GM12891 (cell line): ENCODE measurements at regions not wholly inside any gene's neighbourhood (a gene's known extent, or its start where the extent isn't known, plus 50 kb on each side); places are given as distances from the start of the nearest gene placed in this dataset.

Experiments used
- PAX5 ChIP-seq: IDR thresholded peaks from 2 replicates; pipeline ENCODE4 v1.6.1; 2011; ENCODE audit warnings: low read length, moderate library complexity, mild to moderate bottlenecking; ENCODE audit not compliant: insufficient read depth, severe bottlenecking
- POLR2A ChIP-seq: IDR thresholded peaks from 2 replicates; pipeline ENCODE4 v1.6.1; 2011; ENCODE audit warnings: low read depth, low read length, control low read depth
- POLR2AphosphoS5 ChIP-seq: IDR thresholded peaks from 2 replicates; pipeline ENCODE4 v1.6.1; 2011; ENCODE audit warnings: low read depth, low read length, control low read depth
- SPI1 ChIP-seq: IDR thresholded peaks from 2 replicates; pipeline ENCODE4 v1.6.1; 2011; ENCODE audit warnings: low read depth, low read length, control low read depth

DNA sequence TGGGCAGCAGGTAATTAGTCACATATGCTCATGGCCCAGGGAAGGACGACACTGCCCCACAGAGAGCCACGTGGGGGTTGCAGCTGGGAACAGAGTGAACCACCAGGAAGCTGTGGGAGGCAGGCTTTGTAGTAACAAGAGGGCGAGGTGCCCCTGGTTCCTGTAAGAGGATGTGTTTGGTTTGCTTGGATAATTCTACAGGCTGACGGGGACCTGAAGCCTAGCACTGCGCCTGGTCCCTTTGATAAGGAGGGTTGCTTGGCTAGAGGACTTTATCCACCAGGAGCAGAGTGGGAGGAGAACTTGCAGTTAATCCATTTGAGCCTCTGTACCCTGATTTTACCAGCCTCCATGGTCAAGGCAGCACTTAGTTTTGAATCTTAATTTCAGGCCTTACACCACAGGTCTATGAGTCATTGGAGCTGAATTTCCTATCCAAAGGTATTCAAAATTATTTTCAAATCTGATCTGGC lies 67.4 kb upstream of the CLDN10 start:
- TF ChIP-seq POLR2A (no peak), PAX5 (no peak), POLR2AphosphoS5 (no peak), SPI1 (no peak)
